Activated CD8-positive, alpha-beta memory T cell treated with anti-CD3 and anti-CD28 coated beads, Interleukin-2, amount 50 U/mL, for 4 hours (primary cell): ENCODE measurements at regions not wholly inside any gene's neighbourhood (a gene's known extent, or its start where the extent isn't known, plus 50 kb on each side); places are given as distances from the start of the nearest gene placed in this dataset.

Source experiments
- DNase-seq: peaks from one replicate; pipeline ENCODE4 v3.0.0-alpha.2; 2020

DNA sequence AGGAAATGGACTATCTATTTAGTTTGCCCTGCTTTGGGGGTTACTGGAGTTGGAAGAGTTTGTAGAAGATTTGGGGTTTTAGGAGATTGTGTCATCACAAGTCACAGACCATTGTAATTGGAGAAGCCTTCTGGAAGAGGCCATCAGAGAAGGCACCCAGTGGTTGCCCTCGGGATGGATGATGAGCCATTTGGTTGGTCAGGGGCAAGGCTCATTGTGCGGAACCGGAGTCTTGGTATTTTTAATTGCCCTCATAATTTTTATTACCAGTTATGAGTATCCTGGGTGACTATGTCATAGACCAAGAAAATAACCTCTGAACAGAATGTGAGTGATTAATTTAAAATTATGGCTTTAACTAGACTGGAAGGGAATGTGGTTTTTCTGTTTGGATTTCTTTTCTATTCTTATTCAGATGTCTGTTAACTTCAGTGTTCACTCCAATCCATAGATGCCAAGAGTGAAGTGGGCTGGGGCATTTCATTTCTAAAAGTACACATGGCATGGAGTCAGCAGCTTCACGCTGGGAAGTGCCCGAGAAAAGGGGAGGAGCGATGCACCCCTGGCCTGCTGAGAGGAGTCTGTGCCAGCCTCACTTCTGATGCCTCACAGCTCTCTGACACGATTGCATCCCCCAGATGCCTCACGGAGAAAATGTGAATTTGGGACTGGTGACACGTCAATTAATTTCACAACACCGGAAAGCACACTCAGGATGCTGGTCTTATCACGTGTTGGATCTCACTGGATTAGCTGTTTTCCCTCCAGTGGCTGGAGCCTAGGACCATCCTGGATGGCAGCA, 225.6 kb upstream of the IGFBP3 start:
- no peak for DNase-seq

DNA sequence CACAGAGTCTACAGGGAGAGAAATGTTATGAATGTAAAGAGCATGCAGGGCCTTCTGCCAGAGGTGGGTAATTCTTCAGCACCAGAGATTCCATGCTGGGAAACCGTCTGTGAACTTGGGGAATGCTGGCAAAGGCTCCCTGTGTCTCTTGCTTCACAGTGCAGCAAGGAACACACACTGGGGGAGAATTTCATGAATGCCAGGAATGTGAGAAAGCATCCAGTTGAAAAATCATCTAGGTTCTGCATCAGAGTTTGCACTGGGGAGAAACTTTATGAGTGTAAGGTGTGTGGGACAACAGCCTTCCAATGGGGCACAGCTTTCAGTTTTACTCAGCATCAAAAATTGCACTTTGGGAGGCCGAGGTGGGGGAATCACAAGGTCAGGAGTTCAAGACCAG, 224.3 kb upstream of the IGFBP3 start:
- no peak for DNase-seq

DNA sequence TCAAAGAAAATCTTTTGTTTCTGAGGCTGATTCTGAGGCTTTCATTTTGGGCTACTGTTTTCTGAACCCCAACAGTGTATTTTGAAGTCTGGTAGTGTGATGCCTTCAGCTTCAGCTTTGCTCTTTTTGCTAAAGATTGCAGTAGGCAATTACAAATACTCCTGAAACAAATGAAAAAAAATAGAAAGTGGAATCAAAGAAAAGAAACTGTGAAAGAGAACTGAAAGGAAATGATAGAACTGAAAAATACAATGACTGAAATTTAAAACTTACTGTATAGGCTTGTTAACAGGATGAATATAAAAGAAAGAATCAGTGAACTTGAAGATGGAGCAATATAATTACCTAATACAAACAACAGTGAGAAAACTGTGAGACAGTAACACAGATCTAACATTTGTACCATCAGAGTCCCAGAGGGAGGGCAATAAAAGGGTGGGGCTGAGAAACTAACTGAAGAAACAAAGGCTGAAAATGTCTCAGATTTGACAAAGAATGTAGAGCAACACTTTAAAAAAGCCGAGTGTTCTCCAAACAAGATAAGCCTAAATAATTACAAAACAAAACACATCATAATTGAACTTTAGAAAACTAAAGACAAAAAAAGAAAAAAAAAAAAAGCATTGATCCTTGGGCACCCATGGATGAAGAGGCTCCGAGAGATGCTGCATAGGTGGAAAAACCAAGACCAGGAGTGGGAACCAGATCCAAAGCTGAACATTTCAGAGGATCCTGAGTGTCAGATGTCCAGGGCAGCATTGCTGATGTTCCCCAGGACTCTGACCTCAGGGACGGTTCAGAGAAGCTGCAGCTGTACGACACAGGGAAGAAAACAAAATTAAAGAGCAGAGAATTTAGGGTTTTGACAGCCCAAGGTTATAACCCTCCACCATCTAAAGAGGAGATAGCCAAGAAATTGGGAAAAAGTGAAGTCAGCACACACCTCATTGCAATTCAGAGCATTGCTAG, 223.2 kb upstream of the IGFBP3 start:
- DNase-seq, result no peak

DNA sequence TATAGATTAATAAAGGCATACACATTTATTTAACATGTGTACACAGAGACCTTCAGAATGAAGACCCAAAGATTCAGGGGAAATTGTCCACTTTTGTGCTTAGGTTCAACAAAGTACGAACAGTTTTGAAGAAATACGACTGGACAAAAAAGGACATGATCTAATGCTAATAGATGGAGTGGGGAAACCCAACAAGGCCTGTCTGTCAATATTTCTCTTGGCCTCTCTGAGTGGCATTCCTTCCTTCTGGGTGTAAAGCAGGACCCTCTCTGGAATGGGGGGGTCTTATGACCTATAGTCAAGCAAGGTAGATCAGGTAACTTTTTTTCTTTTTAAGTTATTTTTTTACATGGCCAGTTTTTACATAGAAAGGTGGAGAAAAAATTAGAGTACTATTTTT, 222.3 kb upstream of the IGFBP3 start:
- no peak for DNase-seq

DNA sequence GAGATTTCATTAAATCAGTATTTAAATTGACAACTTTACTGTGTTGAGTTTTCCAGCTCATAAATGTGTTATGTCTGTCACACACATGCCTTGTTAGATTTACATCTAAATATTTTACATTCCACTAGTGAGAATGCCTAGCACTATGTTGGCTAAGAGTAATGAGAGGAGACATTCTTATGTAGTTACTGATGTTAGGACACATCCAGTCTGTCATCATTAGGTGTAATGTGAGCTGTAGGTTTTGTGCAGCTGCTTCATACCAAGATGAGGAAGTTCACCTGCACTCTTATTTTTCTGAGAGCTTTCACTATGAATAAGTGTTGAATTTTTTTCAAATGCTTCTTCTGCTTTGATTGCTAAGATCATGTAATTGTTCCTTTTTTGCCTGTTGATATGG, 218.0 kb upstream of the IGFBP3 start:
- DNase-seq, result no peak

DNA sequence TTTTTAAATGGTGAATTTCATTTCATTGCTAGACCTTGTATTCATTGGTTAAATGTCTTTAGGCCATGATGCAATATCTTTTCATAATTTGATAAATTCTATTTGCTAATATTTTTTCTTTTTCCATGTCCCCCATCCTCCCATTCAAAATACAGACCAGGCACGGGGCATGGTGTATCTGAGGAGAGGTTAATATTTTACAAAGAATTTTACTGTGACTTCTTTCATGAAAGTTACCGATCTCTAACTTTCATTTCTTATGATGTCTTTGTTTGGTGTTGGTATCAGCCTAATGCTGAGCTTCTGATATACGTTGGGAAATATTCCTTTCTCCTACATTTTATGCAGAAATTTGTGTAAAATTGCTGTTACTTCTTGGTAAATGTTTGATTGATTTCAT, 216.7 kb upstream of the IGFBP3 start:
- no peak for DNase-seq

DNA sequence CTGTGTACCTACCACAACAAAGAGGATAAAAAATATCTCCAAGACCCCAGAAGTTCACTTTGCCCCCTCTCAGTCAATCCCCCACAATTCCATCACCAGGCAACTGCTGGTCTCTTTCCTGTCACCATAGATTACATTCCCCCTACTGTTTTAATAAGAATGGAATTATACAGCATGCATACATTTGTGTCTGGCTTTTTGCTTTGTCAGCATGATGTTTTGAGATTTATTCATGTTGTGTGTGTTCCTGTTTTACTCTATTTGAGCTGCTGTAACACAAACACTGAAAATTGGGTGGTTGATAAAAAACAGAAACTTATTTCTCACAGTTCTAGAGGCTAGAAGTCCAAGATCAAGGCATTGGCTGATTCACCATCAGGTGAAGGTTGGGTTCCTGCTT, 214.5 kb upstream of the IGFBP3 start:
- DNase-seq, result no peak

DNA sequence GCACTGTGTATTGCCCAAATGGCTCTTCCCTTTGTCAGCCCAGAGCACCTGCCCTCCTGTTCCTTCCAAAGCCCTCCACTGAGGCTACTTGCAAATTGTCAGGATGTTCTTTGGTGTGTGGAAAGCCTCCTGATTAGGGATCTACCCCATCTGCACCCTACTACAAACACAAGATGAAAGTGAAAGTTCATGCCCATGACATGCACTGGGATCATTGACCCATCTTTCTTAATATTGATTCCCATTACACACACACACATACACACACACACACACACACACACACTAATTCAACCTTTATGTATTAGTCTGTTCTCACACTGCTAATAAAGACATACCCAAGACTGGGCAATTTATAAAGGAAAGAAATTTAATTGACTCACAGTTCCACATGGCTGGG, 213.7 kb upstream of the IGFBP3 start:
- no peak for DNase-seq

DNA sequence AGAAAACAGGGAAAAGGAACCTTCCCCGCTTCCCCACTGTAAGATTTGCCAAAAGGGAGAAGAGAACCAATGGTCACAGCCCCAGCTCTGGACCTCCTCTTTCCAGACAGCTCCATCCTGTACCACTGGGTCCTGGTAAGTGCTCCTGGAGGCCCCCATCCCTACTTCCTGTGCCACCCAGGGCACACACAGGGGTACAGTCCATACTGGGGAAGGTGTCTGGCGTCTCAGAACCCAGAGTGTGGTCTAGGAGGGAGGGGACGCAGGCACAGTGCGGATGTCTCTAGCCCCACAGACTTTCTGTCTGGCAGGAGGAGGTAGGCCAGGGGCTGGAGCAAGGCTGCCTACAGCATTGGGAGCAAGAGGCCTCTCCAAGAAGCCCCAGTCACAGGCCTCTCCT, 213.3 kb upstream of the IGFBP3 start:
- DNase-seq, result no peak

DNA sequence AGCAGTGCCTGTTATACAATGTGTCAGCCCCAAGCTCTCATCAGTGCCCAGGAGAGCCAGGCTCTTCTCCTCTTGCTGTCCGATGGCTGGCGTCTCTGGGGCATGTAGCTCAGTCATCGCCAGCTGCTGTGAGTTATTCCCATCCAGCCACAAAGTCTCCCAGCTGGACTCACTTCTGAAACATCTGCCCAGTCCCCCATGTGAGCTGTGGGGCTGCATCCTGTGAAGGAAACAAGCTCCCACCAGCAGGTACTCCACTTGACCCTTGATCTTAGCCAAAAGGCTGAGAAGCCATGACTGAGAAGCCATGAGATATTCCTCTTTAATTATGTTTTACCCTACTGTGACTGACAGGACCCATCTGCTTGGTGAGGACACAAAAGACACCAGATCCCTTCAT, 212.7 kb upstream of the IGFBP3 start:
- no peak for DNase-seq

DNA sequence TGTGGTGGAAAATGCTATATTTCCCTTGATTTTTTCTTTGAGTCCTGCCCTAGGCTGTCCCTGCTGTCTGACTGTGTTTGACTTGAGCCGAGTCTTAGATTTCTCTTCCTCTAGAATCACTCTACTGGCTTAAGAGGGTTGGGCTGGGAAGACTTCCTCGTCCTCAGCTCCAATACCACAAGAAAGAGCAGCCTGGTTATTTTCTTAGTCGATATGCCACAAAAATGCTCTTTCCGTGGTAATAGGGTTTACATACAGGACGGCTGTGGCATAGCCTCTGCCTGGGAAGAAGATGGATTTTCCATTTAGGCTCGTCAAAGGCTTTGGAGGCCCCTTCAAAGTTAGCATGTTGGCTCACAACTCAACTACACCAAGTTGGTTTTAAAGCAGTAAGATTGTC, 212.0 kb upstream of the IGFBP3 start:
- DNase-seq, result no peak

DNA sequence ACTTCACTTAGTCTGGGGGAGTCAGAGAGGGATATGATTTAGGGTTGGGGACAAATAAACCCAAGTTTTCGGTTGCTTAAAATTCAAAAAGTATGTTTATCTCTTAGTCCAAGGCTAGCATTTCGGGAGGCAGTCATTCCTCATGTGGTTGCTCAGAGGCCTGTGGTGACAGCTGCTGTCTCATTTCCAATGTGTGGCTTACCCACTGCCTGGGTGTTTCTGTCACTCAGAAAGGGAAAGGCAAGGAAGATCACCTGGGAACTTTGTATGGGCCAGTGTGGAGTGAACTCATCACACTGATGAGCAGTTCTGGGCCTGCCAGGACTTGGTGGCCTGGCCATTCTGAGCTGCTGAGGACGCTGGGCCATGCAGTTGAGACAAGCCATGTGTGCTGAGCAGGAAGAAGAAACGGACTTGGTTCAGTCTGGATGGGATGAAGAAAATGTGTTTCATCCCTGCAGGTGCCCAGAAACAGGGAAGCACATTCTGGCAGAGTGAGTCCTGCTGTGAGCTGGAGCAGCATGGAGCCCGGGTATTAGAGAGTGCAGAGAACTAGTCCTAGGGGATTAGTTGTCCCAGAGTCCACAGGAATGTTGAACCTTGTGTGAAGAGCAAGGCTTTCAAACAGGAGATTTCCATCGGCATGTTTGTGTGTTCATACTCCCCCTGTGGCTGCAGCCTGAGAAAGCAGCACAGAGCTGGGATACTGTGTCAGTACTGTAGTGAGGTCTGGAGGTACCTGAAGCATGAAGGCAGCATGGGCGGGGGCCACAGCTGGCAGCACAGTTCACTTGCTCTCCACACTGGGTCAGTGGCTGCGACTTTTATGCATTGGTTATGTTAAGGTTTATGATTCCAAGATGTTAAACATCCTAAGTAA, 211.1 kb upstream of the IGFBP3 start:
- DNase-seq, result no peak

DNA sequence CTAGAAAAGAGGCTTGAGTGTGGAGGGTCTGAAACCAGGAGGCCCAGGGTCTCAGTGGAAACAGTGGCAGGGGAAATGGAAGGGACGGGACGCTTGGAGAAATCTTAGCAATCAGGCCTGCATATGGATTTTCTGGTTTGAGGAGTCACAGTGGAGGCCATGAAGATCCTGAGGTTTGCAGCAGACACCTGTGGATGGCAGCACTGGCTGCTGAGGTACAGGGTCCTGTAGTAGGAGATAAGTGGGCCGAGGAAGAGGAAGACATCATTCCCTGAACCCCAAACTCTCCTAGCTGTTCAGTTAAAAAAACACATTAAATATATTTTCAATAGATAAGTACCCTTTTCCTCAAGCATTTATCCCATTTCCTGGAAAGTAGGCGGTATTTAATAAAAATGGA, 208.8 kb upstream of the IGFBP3 start:
- DNase-seq, result no peak

DNA sequence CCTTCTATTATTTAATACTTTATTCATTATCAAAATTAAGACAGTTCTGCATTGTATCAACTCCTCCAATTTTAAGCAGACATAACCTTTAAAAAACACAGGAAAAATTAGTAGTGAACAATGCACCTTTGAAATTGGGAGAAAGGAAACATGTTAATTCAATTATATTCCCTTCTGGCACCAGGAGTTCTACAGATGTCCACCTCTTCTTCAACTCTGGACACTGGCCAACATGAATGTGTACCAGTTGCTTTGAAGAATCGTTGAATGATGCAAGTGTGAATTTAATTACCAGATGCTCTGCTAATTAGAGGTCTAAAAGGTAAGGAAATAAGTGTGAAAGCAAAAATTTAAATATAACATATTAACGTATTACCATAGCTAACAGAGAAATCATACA, 206.7 kb upstream of the IGFBP3 start:
- DNase-seq, result no peak

DNA sequence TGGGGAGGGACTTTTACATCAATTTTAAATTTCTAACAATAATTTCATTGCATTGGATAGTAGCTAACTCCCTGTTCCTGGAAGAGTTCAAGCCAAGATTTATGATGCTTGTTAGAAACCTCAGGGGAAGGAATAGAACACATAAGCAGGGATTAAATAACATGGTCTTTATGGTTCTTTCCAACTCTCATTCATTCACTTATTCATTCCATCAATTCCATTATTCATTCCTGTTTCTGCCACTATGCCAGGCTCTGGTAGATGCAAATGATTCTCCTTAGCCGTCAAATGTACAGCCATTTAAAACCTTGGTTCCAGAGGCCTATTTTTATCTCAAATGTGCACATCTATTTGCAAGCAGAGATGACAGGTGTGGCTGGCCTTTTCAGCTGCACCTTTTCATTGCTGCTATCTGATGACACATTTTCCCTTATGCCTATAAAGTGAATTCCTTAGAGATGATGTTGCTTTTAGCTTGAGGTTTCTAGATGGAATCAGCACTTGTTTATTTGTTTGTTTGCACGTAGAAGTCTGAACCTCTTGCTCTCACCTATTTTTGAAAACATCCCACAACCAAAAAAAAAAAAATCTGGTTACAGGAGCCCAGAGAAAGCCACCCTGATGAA, 205.7 kb upstream of the IGFBP3 start:
- no peak for DNase-seq

DNA sequence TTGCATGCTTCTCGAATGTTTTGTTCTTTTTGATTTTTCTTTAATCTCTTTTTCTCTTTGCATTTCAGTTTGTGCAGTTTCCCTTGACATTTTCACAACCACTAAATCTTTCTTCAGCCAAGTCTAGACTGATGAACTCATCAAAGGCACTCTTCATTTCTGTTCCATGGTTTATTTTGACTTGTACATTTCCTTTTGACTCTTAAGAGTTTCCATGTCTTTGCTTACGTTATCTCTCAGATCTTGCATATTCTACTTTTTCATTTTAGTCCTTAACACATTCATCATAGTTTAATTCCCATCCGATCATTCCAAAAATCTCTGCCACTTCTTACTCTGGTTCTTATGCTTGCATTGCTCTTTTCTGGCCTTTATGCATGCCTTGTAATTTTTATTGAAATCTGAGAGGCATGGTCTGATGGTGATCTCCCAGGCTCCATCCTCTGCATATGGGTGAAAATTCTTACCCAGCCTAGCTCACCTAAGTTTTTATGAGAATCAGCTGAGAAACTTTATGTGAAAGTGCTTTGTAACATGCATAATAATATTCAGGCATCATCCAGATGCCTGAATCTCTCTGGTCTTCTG, 202.8 kb upstream of the IGFBP3 start:
- no peak for DNase-seq

DNA sequence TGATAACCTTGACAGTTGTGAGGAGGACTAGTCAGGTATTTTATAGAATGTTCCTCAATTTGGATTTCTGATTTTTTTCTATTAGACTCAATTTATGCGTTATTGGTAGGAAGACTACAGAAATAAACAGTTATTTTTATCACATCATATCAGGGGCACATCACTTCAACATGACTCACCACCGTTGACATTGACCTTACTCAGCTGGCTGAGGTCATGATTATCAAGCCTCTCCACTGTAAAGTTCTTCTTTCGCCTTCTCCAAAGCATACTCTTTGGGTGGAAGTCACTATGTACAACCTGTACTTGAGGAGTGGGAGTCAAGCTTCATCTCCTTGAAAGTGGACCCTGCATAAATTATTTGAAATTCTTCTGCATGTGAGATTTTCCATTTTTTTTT, 194.3 kb upstream of the IGFBP3 start:
- no peak for DNase-seq

DNA sequence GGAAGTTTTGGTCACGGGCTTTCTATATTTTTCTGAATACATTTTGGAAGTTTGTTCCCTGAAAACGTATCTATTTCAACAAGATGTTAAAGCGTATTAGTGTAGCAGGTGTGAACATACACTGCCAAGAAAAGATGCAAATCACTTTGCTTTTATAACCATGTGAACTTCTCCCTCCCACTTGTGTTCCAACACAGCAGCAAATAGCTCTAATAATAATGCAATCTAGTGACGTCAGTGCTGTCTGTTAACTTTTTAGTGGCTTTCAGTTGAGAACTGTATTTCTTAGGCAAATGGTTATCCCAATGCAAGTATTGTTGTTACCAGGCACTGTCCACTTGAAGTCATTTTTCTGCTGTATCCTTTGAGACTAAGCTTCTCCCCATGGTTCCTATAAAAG, 188.4 kb upstream of the IGFBP3 start:
- no peak for DNase-seq

DNA sequence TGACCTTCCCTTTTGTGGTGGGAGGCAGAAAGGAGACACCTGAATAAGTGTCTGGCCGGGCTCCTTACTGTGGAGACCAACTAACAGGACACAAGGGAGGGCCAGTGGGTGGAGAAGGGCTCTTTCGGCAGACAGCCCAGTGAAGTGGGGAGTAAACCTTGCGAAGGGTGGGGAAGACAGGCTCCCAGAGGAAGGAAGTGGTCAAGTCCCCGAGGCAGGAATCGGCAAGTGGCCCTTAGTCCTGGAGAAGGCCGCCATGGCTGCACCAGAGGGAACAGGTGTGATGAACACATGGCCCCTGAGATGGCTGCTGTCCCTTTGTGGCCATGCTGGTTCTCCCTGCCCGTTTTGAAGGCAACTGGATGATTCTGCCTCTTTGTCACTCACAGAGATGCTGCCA, 187.2 kb upstream of the IGFBP3 start:
- DNase-seq, result no peak

DNA sequence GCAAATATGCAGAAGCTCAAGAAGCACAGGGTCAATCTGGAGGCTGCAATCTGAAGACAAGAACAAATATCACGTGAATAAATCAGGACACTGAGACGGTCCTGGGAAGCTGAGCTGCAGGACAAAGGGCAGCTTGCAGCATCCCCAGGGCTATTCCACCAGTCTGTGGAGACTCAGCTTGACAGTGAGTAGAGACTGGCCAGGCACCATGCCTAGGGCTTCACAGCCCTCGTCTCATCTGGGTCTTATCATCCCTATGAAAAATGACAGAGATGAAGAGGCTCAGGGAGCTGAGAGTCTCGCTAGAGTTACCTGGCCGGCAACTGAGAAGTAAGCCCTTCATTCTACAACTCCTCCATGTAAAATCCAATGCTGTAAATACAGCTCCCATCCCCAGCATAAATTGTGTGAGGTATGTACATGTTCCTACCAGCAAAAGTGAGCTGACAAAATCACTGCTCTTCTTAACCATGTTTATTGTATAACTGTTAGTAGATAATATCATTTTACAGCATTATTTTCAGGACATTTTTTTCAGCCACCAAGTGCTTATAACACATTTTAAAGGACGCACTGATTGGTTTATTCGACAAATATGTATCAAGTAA, 186.6 kb upstream of the IGFBP3 start:
- no peak for DNase-seq

DNA sequence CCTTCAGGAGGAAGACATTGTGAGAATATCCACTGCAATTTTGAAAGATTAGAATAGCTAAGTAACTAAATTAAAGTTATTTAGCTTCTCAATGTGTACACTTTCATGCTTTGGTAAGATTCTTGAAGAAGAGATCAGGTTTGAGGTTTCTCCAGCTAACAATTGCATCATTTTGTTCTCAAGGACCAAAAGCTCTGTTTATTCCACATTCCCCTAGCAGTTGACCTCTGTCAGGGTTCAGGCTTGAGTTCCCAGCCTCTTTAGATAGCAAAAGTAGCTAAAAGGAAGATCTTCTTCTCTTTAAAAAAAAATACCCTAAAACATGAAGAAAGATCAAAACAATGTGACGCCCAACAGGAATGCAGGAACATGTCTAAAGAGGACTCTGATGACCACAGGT, 179.4 kb upstream of the IGFBP3 start:
- no peak for DNase-seq

DNA sequence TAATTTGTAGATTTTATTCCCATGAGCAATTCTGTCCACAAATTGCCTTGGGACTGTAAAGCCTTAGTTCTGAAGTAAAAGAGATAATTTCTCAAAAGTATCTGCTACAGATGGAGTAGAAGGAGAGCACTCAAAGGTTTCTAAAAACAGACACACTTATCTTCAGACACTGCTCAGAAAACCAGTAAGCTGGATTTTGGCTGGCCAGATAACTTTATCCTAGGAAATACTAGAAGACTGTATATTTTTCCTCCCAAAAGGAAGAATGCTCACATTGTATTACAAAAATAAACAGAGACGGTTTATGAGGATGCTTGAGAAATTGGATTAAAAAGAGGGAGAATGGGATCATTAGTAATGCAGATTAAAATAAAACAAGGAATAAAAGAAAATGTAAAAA, 178.0 kb upstream of the IGFBP3 start:
- no peak for DNase-seq
